ENCODE measurements at regions not wholly inside any gene's neighbourhood (a gene's known extent, or its start where the extent isn't known, plus 50 kb on each side); places are given as distances from the start of the nearest gene placed in this dataset.

GRCh38 chr22:48841881-48842582 lies 985.6 kb downstream of the BRD1 start:
- DNase-seq (ENCODE audit: low read depth in 2 of 3, low spot score in 2 of 3), result no peak

GRCh38 chr22:48840112-48840949 lies 987.3 kb downstream of the BRD1 start:
- DNase-seq (ENCODE audit: low read depth in 2 of 3, low spot score in 2 of 3), result no peak

DNA sequence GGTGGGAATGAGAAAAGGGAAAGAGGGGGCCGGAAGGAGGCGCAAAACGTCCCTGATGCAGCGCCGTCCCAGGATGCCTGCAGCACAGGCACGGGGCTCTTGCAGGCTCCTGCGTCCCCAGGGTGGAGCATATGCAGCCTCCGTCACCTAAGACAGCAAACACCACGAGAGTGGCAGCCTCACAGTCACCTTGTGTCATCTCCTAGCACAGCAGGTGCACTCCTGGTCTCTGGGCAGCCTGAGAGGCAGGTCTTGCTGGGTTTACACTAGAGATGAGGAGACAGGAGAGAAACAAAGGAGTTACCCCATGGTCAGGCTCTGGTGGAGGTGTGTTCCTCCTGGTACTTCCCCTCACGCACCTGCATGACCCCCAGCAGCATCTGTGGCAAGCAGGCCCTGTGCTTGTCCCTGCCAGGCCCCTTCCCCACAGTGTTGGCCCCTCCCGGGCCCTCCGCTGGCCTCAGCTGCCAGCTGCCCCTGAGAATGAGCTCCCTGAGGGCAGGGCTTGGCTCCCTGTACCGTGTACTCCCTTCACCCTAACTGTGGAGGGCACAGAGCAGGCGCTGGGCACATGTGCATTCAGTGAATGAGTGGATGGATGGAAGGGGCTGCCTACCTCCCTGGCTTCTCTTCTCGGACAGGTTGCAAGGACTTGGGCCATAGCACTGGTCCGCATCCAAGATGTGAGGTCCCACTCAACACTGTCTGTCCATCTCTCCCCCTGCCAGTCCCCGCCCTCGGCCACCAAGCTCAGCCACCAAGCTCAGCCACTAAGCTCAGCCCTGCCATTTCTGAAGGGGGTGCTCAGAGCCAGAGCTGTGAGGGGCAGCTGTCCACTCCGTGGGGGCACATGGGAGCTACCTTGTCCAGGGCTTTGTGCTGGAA lies 988.6 kb downstream of the BRD1 start:
- no peak for DNase-seq (ENCODE audit: low read depth in 2 of 3, low spot score in 2 of 3)

DNA sequence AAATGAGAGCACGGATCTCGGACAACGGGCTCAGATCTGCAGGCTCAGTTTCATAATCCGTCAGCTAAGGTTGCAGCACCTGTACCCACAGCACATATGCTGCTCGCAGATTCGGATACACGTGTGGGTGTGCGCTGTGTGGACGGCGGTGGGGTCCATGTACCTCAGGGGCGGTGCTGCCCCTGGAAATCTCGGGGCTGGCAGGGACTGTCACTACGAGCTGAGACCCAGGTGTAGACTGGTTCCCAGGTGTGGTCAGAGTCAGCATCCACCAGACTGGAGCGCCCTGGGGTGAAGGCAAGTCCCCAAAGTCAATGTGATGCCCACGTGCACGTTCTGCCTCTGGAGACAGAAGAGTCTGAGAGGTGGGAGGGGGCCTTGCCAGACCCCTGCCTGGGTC lies 989.3 kb downstream of the BRD1 start:
- DNase-seq (ENCODE audit: low read depth in 2 of 3, low spot score in 2 of 3), result no peak

DNA sequence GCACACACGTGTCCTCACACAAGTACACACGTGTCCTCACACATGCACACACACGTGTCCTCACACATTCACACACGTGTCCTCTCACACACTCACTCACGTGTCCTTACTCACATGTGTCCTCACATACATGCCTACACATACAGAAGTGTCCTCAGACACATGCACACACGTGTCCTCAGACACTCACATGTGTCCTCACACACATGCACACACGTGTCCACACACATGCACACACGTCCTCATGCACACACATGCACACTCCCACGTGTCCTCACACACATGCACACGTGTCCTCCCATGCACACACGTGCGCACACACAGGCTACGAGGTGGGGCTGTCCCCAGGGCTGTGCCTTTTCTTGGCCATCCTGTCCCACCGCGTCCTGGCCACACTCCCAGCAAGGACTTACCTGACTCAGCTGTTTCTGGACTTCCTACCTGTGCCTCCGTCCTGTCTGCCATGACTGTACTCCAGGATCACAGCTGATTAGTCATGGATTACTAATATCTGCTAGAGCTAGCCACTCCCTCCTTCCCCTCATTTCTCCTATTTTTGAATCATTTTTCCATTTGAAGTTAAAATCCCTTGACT lies 990.2 kb downstream of the BRD1 start:
- no peak for DNase-seq (ENCODE audit: low read depth in 2 of 3, low spot score in 2 of 3)

GRCh38 chr22:48836673-48837340 lies 990.9 kb downstream of the BRD1 start:
- no peak for DNase-seq (ENCODE audit: low read depth in 2 of 3, low spot score in 2 of 3)

GRCh38 chr22:48835857-48836672 lies 991.6 kb downstream of the BRD1 start:
- DNase-seq (ENCODE audit: low read depth in 2 of 3, low spot score in 2 of 3), result no peak

- DNase-seq (ENCODE audit: low read depth in 2 of 3, low spot score in 2 of 3), result no peak
These were observed 992.3 kb downstream of the BRD1 start for GRCh38 chr22:48835364-48835763.

DNA sequence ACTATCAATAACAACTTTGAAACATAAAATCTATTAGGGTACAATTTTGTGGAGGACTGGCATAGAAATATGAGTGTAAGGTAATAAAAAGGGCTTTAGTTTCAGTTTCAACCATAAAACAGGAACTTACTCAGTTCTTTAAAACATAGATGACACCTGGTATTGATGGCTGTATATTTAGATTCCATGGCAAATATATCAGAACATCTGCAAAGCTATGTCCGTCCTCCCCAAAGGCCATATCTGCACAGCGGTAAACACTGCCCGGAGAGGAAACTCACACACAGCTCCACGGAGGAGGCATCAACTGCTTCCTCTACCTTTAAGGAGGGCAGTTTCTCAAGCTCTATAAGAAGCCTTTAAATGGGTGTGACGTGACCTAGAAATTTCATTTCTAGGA lies 993.3 kb downstream of the BRD1 start:
- DNase-seq (ENCODE audit: low read depth in 2 of 3, low spot score in 2 of 3), result no peak

DNA sequence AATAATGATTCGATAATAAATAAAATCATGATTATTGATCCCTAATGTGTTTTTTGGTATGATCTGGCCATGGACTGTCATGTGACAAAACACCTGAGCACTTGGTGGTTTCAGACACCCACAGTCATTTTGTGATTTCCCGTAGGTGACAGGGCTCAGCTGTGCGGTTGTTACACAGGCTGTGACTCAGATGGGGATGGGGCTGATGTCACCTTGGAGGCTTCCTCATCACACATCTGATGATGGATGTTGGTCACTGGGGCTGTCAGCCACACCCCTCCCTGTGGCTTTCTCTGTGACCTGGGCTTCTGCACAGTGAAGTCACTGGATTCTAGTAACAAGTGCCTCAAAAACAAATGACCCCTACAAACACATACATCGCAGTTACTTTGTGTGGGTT lies 995.1 kb downstream of the BRD1 start:
- no peak for DNase-seq (ENCODE audit: low read depth in 2 of 3, low spot score in 2 of 3)

- DNase-seq (ENCODE audit: low read depth in 2 of 3, low spot score in 2 of 3), result no peak
These were observed 997.8 kb downstream of the BRD1 start for GRCh38 chr22:48829908-48830307.

GRCh38 chr22:48828688-48829087 lies 999.0 kb downstream of the BRD1 start:
- DNase-seq (ENCODE audit: low read depth in 2 of 3, low spot score in 2 of 3), result no peak

- no peak for DNase-seq (ENCODE audit: low read depth in 2 of 3, low spot score in 2 of 3)
These were observed 999.6 kb downstream of the BRD1 start for GRCh38 chr22:48827904-48828555.

GRCh38 chr22:48827268-48827846 lies 1000.3 kb downstream of the BRD1 start:
- no peak for DNase-seq (ENCODE audit: low read depth in 2 of 3, low spot score in 2 of 3)

DNA sequence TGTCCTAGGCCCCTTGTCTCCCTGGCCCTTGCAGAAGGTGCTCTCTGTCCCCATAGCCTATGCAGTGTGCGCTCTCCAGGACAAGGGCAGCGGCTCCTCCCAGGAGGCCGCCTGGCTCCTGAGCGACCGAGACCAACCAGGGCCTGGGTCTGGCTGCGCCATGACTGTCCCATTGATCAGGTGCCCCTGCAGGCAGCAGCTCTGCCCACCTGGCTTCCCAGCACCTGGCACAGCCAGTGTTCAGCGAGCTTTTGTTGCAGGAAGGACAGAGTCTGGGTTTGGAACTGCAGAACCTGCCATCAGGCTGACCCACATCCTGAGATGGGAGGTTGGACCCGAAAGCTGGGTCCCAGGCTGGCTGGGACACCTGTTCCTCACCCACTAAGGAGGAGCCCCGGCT lies 1001.1 kb downstream of the BRD1 start:
- no peak for DNase-seq (ENCODE audit: low read depth in 2 of 3, low spot score in 2 of 3)

DNA sequence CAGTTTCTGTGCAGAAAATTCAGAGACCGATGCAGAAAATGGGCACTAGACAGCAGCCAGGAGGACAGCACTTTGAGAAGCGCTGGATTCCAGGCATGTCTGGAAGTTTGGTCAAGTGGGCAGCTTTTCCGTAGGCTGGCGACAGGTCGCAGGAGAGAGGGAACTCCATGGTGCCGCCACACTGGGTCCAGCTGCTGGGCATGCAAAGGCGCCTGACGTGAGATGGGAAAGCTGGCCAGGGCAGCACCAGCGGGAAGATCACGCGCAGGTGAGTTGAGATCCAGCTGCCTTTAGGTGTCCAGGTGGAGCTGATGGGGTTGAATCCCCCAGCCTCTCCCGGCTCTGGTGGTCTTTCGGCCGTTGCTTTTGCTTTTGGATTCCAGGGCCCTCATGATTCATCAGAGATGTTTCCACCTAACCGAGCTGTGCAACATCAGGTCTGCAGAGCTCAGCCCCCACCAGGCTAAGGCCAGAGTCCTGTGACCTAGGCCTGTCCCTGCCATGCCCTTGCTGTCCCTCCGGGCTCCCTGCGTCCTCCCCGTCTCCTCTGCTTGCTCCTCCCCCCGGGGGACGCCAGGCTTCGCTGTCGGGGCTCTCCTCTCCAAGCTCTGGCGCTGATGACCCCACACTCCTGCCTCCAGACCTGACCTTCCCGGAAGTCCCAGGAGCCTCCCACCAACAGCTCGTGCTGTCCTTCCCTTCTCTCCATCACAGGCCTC lies 1001.7 kb downstream of the BRD1 start:
- no peak for DNase-seq (ENCODE audit: low read depth in 2 of 3, low spot score in 2 of 3)

- no peak for DNase-seq (ENCODE audit: low read depth in 2 of 3, low spot score in 2 of 3)
These were observed 1002.7 kb downstream of the BRD1 start for GRCh38 chr22:48824712-48825651.

All from hematopoietic multipotent progenitor cell (in vitro differentiated cells).